IPS DF 19.7 (cell line): ENCODE measurements at regions not wholly inside any gene's neighbourhood (a gene's known extent, or its start where the extent isn't known, plus 50 kb on each side); places are given as distances from the start of the nearest gene placed in this dataset.

Source experiments
- DNase-seq: peaks from one replicate; pipeline ENCODE4 v3.0.0-alpha.2; 2013; ENCODE audit warnings: low read depth, low spot score

DNA sequence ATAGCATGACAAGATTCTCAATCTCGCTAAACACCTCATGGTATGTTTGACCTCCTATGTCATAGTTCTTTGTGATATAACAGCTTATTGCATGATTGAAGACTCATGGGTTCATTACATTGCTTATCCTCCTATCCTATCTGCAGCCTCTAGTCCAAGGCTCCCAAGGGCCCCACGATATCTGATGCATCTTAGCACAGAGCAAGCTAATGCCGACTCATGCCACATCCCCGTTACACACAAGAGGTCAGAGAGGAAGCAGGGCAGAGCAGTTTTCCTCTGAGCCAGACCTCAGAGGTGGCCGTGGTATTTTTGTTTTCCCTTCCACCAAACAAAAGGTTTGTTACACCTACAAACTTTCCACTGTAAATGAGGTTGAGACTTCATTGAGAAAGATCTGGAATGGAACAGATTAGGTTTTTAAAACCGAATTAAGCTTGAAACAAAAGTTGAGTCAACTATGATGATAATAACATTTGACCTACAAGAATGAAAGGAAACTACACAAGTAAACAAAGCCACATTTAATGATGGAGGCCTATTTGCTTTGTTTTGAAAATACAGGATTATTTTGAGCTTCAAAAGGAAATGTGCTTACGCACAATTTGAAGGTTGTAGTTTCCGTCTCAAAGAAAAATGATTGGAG lies 133.9 kb upstream of the MYLIP start:
- DNase-seq = no peak

DNA sequence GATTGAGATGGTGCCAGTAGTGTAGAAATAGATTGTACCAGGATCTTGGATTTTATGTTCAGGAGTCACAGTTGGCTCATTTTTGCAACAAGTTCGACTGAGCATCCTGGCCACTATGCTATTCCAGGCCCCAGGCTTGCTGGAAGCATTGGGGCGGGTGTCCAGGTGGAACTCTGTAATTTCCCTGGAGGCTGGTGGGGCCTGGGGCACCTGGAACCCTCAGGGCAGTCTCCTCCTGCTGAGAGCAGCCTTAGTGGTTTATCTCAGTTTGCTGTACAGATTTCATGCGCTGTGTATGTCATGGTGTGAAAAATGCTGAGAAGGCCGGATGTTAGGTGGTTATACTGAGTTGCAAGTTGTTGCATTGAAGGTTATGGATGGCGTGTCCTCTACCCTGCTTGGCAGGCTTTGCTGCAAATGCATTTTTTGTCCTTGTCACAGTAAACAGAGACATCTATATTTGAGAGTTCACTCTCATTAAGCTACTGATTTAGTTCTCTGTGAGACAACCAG lies 135.1 kb upstream of the MYLIP start:
- no peak for DNase-seq

DNA sequence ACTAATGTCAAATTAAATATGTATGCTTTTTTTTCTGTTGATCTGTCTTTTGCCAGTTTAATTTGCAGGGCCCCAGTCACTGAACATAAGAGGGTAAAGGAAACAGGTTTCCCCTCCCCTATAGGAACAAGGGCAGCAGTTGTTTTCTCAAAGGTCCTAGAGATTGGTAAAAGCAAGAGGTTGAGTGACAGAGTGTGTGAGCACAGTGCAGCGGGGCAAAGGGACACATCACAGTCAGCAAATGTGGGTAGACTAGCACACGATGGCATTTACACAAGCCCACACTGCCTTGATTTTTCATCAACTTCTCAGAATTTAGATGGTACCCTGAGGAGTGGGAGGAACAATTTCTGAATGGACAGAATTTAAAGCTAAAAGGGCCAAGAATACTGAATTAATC lies 138.7 kb upstream of the MYLIP start:
- no peak for DNase-seq

DNA sequence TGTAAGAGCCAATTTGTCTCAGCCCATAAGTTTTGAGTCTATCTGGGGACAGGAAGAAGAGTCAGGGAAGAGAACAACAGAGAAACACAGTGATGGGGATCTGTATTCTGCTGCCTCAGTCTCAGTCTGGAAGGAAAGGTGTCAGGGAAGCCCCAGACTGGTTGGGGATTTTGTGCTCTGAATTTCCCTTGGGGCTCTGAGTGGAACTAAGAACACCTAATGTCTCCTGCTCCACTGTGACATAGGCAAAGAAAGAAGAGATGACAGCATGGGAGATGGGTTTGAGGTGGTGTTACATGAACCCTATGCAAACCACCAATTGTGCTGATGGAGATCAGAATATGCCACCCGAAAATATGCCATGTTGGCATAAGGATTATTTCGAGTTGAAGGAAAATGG lies 139.5 kb upstream of the MYLIP start:
- no peak for DNase-seq

DNA sequence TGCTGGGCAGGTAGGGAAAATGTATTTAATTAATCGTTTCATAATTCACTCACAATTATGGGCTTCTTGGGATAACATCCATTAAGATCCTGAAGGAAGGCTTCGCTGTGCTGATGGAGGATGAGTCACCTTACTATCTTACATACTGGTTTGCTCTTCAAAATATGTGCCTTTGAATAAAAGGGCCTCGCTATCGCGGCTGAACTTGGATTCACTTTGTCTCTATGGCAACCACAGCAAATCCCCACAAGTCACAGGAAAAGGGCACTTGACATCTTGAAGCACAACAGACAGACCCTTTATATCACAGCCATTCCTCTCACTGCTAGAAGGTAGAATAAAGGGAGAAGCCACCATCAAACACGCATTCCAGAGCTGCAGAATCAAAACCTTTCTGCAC lies 141.3 kb upstream of the MYLIP start:
- DNase-seq = peak; percentile 25

DNA sequence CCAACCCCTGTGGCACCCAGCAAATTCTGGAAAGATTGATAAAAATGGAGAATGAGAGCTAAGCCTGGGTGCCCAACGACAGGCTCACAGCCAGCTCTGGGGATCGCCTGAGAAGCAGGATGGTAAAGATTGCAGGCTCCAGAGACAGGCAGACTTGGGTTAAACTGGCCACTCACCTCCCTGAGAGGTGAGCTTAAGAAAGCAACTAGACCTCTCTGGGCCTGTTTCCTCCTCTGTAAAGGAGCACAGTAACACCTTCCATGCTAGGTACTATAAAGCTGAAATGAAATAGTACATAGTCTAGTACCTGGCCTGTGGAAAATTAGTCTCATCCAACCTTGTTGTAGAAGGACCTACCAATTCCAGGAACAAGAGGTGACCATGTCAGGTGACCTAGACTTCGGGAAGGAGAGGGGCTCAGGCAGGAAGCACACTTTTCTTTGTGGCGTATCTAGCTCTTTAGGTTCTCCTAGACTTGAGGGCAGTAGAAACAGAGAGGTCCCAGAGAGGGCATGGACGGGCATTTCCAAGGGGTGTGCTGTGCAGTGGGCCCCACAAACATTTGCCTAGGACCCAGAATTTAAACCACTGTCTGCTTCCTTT lies 142.8 kb upstream of the MYLIP start:
- DNase-seq = no peak

DNA sequence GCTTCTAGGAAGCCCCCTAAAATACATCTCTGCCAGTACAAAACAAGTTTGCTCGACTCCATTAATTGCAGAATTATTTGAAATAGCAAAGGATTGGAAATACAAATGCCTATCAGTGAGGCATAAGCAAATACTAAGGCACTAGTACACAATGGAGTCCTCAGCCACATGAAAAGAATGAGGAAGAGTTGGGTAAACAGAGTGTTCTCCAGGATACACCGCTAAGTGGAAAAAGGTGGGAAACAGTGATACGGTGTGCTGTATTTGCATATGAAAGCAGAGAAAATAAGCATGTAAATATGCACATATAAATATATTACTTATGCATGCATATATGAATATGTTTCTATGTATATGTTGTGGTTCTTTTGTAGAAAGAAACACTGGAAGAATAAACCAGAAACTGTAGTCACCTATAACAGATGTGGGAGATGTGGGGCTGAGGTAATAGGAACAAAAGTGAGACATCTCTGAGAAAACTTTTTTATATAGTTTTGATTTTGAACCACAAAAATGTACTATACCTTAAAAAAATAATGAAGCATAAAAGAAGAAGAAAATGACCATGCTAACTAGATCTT lies 143.4 kb upstream of the MYLIP start:
- DNase-seq = no peak

DNA sequence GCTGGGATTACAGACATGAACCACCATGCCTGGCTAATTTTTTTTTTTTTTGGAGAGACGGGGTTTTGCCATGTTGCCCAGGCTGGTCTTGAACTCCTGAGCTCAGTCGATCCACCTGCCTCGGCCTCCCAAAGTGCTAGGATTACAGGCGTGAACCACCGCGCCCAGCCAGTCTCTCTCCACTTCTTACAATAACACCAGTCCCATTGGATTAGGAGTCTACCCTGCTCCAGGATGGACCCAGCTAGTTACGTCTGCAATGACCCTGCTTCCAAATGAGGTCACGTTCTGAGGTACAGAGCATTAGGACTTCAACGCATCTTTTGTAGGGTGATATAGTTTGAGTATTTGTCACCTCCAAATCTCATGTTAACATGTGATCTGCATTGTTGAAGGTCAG lies 146.9 kb upstream of the MYLIP start:
- no peak for DNase-seq

DNA sequence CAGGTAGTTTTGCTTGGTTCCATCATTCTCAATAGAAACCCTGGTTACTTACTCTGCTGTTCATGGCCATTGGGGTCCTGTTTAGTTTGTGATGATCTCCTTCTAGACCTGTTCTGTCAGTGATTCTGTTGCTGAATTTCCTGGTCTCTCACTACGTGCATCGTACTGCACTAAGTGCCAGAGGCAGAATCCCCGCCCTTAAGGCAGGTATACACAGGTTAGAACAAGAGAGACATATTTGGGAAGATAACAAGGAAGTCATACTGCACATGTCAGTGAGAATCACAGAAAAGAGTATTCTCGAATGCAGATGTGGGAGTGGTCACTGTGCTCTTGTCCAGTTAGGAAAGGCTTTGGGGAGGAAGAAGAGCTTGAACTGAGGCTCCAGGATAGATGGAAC lies 148.1 kb upstream of the MYLIP start:
- no peak for DNase-seq

DNA sequence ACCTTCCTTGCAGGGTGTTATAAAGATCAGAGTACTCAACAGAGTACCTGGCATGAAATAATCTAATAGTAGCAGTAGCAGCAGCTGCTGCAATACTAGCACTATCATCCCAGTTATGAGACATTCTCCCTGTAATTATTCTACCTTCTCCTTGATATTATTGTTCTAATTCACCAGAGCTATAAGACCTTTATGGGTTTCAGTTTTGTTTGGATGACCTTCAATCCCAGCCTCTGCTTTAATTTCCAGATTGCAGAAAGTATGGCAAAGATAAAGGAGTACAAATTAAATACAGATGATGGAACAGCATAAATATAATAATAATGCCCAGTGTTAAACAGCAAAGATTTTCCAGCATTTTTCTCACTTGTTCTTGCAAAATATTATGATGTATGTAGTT lies 150.5 kb upstream of the MYLIP start:
- DNase-seq = no peak

DNA sequence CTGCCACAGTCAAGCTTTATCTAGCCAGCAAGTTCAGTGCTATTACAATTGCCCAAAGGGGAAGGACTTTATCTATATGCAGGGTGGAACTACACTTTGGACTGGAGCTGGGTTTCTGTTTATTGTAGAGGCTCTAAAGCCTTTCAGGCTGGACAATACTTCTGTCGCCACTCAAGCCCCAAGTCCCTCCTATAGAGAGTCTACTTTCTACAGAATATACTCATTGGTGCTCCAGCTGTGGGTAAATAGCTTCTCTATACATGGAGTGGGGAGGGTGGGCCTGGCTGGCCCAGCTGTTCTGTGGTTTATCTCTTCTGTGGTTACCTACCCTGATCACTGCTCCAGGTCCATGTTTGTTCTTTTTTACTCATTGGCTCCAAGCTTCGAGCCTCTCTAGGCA lies 151.8 kb upstream of the MYLIP start:
- no peak for DNase-seq

DNA sequence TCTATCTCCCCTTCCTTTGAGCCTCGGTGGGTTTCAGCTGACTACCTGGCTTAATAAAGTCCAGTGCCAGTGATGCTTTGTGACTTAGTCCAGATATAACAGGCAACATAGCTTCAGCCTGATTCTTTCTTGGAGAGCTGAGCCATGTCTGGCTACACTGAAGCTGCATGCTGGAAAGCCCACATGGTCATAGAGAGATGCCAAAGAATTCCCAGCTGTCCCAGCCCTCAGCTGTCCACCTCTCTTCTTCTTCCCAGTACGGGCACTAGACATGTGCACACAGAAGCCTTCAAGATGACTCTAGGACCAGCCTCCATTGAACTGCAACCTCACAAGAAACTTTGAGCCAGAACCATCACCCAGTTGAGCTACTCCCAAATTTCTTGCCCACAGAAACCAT lies 154.1 kb upstream of the MYLIP start:
- DNase-seq = no peak

DNA sequence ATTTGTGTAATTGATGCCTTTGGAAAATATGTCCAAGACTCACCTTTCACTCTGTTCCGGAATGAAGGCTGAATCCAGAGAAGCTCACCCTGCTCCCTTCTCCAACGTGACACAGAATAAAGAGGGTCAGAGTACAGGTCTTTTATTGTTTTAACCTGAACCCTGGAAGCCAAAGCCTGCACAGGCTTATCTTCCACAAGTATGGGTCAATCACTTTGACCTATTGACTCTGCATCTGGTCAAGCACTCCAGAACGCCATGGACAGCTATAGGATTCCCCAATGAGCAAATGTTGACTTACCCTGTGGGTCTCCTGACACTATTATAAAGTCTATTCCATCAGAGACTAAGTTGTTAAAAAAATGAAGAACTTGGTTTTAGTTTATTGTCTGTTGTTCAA lies 158.4 kb upstream of the MYLIP start:
- no peak for DNase-seq

DNA sequence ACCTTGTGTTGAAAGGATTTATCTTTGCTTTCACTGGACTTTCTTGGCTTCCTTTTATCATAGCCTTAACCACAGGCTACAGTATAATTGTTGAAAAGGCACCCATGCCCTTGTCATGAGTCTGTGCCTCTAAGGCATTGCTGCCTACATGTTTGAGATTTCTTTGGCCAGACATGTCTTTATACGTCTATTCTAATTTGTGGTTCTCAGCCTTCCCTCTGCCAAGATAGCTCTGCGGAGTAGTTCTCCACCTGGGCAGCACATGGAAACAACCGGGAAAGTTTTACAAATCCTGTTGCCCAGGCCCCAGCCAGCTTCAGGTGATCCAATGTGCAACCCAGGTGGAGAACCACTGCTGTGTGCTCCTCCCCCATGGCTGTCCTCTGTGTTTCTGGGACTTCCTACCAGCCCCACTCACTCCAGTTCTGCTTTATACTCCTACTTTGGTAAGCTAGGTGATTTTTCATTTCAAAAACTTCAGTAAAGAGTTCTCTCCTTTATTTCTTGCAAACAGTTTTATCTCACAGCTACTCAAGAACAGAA lies 159.6 kb upstream of the MYLIP start:
- DNase-seq = no peak

DNA sequence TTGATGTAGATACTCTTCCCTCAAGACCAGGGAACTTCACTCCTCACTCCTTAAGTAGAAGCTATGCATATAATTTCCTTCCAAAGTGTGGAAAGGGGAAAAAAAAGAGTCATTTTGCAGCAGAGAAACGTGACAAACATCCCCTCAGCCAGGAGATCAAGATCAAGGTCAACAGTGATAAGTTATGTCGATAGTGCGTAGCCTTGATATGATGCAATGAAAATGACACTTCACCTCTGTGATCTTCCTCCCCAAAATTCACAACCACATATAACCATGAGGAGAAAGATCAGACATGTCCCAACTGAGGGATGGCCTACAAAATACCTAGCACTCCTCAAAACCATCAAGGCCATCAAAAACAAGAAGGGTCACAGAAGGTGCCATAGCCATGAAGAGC lies 160.4 kb upstream of the MYLIP start:
- DNase-seq = no peak

DNA sequence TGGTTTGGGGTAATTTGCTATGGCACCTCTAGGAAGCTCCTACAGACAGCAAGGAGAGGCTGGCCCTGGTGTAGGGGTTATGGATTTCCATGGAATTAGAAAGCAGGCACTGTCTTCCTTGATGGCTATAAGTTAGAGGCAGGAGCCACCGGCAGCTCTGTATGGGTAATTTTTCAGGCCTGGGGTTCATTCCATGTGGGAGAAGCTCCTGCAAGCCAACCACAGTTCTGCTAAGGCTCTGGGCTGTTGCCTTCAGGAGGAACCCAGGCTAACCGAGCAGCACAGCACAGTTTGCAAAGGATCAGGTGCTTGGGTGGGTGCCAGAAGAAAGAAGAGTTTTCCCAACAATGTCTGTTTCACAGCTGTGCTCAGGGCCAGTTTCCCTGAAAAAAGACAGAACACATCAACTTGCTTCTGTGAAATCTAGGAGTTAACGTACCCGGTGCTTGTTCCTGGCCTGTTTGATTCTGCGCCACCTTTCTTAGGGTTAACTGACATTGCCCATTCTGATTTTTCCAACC lies 162.8 kb upstream of the MYLIP start:
- DNase-seq = no peak

DNA sequence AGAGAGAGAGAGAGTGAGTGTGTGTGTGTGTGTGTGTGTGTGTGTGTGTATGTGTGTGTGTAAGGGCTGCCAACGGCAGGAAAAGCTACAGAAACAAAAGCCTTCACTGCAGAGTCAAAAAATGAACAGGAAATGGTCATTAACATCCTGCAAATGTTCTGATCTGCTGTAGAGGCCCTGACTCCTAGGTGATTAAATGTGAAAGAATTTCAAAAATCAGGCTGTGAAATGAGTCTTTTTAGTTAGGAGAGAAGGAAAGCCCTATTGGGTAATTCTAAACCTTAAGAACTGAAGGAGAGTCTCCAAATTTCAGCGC lies 166.5 kb upstream of the MYLIP start:
- no peak for DNase-seq

DNA sequence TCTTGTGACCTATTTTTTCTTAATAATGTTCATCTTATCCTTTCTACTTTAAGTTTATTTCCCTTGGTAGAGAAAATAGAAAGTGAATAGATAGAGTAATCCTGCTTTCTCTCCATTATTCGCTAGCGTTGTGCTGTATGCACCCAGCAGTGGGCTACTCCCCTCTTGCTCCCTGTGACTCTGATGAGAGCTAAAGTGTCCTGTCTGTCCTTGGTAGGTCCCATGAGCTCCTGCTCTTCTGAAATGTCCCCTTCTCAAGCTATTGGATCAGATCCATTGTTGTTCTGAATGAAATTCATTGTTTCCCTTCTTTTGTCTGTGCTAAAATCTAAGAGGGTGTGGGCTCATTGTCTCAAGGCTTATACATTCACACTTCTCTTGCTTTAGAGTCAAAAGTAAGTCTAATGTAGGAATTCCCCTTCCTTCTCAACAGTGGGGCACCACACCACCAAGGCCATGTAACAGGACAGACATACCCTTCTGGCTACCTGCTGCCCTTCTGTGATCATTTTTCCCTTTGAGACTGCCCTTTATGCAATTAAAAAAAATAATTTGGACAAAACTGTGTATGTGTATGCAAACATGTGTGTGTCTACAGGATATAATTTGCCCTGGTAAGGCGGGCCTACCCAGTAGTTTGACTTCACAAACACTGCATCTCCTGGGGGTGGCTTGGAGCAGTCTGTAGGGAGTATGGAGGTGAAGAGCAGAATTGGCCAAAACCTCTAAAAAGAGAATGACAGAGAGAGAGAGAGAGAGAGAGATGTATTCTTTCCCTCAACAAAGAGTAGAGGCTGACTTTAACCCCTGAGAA lies 167.0 kb upstream of the MYLIP start:
- no peak for DNase-seq

DNA sequence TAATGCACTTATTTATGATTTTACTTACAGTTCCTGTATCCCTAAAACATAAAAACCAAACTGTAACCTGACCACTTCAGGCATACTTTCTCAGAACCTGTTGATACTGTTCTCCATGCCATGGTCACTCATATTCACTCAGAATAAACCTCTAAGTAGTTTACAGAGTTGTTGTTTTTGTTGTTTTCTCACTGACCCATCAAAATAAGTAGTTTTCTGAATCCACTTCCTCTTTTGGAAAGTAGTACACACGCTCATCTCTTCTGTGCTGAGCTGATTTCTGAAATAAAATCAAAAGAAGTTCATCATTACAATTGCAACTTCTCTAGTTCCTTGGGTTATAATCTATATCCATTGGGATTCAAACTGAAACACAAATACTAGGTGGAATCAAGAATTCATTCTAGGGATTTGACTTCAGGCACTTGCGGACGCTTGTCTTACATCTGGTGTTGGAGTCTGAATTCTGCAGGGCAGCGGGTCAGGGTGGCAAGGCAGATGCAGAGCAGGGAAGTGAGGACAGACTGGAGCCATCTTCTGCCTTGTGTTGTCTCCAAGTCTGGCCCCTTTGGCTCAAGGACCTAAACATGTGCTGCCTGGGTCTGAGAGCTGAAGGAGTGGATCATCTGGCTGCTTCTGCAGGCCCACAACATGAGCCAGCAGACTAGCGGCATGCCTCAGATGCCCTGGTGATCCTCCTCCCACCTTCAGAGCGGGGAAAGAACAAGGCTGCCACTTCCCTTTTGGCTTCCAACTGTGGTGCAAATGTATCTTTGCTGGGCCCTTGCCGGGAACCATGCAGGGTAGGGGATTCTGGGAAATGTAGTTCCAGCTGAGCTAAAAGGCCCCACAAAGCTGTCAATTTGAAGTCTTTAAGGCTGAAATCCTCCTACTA lies 167.9 kb upstream of the MYLIP start:
- DNase-seq = no peak

DNA sequence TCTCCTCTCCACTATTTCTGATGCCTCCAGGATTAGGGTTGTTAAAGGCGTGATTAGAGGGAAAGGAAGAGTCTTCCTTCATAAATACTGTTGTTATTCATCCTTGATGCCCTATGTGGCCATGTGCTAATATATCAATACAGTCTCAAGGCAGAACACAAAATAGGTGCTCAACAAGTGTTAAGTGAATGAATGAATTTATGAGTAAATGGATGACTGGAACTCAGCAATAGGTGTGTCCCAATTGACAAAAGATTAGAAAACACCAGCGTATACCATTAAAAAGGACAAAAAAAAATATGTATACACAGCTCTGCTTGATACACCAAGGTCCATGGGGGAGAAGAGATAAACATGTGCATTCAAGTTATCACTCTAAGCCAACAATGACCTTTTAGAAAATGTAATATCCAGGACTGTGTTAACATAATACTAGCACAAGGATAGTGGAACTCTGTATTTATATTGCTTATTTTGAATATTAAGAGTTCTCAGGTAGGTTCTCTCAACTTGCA lies 171.2 kb upstream of the MYLIP start:
- DNase-seq = no peak
